Spleen (tissue), 7 donors: ENCODE measurements at regions not wholly inside any gene's neighbourhood (a gene's known extent, or its start where the extent isn't known, plus 50 kb on each side); places are given as distances from the start of the nearest gene placed in this dataset.

Experiments used
- CTCF ChIP-seq, 11 experiments: fragments of 200-600 bp in 7 of 11; fragments of 450-650 bp in 4 of 11; sonication (generic) in 4 of 11; IDR thresholded peaks in 8 of 11; conservative IDR thresholded peaks in 3 of 11; 1 replicate in 7 of 11; 2 replicates in 4 of 11; pipeline versions ENCODE4 v1.4.0 to v1.8.0; 2016 to 2021; ENCODE audit warnings: antibody characterized with exemption in 11 of 11, inconsistent platforms in 4 of 11, mild to moderate bottlenecking in 1 of 11
- POLR2A ChIP-seq, 3 donors: fragments of 450-650 bp; IDR thresholded peaks; one replicate each; pipeline ENCODE4 v1.5.1; 2017; ENCODE audit warnings: antibody characterized with exemption in 3 of 3, mild to moderate bottlenecking in 1 of 3
- POLR2AphosphoS5 ChIP-seq, 3 donors: sonication (generic); formaldehyde crosslinking; IDR thresholded peaks; one replicate each; pipeline ENCODE4 v1.5.1; 2017; ENCODE audit warnings: antibody characterized with exemption in 3 of 3
- donor health status: DM: no; HTN: no; CAD: no; lungs with moderate emphysema.
- donor health status: DM: no; HTN: no; CAD: no.
- donor health status: DM: no; HTN: no; CAD: no.

- TF ChIP-seq CTCF (IDR thresholded peaks at IDR 0.05 in 8 of 11, conservative IDR thresholded peaks at IDR 0.05 in 3 of 11) (no peak), POLR2A (IDR thresholded peaks at IDR 0.05) (no peak), POLR2AphosphoS5 (IDR thresholded peaks at IDR 0.05) (no peak)
These were observed 86.2 kb upstream of the PLXNC1 start for GRCh38 chr12:94062194-94062593.
